ENCODE measurements at regions not wholly inside any gene's neighbourhood (a gene's known extent, or its start where the extent isn't known, plus 50 kb on each side); places are given as distances from the start of the nearest gene placed in this dataset.

GRCh38 chr1:69278923-69279322, 288.8 kb upstream of the LRRC7 start:
- DNase-seq, result no peak

DNA sequence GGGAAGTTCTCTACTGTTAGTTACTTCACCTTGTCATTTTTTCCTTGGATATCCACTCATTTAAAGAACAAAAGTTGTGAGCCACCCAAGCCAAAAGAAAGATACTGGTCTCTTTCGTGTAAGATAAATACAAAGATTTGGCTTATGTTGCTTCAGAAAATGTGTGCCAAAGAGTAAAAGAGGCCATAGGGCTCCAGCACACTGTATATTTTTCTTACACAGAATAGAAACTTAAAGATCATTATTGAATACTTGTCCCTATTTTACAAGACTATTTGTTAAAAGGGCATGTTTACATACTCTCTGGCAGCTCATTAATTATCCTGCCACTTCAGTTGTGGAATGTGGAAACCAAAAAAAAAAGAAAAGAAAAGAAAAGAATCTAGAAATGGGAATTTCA, 284.2 kb upstream of the LRRC7 start:
- DNase-seq, result no peak
- Histone ChIP-seq H3K4me1 (ENCODE audit: insufficient read depth) (no peaks in the 10 kb centered on the region), H3K9me3 (no peaks in the 10 kb centered on the region), H3K27ac (no peak overlapping the region), H3K4me3 (no peak overlapping the region), H3K36me3 (no peaks in the 10 kb centered on the region), H3K27me3 (no peaks in the 10 kb centered on the region)
- intact Hi-C loops (cut with DNase I), result no loop called here
- no peak for TF ChIP-seq CTCF (IDR thresholded peaks at IDR 0.05)
- no peak for TF ChIP-seq POLR2A (IDR thresholded peaks at IDR 0.05)
- TF ChIP-seq EP300 (IDR thresholded peaks at IDR 0.05), result no peak
- 45 to 56% (median 45%) methylated on average over 1 of the region's 1 CpG for WGBS, 3 donors

More at GRCh38 chr1:69278923-69279322, 288.8 kb upstream of the LRRC7 start:
- Histone ChIP-seq H3K36me3 (no peaks in the 10 kb centered on the region), H3K27ac (no peak overlapping the region), H3K9me3 (no peaks in the 10 kb centered on the region), H3K4me1 (ENCODE audit: insufficient read depth) (no peaks in the 10 kb centered on the region), H3K4me3 (no peak overlapping the region), H3K27me3 (no peaks in the 10 kb centered on the region)
- WGBS, 3 donors, result 88 to 98% (median 90%) methylated on average over 2 of the region's 2 CpGs
- intact Hi-C loops (cut with DNase I), result no loop called here
- TF ChIP-seq CTCF (IDR thresholded peaks at IDR 0.05) (no peak), POLR2A (IDR thresholded peaks at IDR 0.05) (no peak), EP300 (IDR thresholded peaks at IDR 0.05) (no peak)

DNA sequence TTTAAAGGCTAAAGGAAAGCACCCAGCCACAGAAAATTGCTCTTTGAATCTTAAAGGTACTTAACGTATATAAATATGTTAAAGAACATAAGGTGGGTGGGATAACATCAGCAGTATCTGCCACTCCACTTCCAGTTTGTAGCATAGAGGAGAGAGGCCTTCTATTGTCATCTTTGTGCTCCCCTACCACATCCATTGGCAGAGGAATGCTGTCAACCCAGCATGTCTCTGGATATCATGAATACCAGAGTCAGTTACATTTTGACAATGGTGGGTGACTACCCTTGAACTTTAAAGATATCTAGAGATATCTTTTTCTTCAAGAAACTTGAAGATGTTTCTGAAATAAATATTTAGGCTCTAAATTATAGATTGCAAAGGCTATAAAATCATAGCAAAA, 283.2 kb upstream of the LRRC7 start:
- Histone ChIP-seq H3K27me3 (no peaks in the 10 kb centered on the region), H3K4me3 (no peak overlapping the region), H3K36me3 (no peaks in the 10 kb centered on the region), H3K27ac (no peak overlapping the region), H3K9me3 (no peaks in the 10 kb centered on the region), H3K4me1 (ENCODE audit: insufficient read depth) (no peaks in the 10 kb centered on the region)
- TF ChIP-seq CTCF (IDR thresholded peaks at IDR 0.05), result no peak
- TF ChIP-seq EP300 (IDR thresholded peaks at IDR 0.05), result no peak
- TF ChIP-seq POLR2A (IDR thresholded peaks at IDR 0.05), result no peak
- no peak for DNase-seq
- WGBS, 3 donors, result 91 to 94% (median 91%) methylated on average over 1 of the region's 1 CpG
- intact Hi-C loops (cut with DNase I), result no loop called here

DNA sequence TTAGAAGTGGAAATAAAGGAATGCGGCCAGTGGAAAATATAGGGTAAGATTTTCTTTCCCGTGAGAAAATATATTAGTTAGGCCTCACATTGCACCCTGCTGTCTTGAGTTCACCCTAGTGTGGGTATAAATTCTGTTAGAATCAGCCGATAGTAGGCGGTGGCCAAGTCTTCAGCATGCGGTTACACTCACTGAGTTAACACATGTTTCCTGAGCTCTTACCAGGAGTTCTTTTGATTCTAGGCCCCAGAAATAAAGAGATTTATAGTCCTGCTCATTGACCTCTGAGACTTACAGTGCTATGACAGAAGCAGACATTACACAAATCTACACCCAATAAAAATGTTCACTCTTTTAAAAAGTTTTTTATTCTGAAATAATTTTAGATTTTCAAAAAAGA, 279.3 kb upstream of the LRRC7 start:
- Histone ChIP-seq H3K4me3 (no peak overlapping the region), H3K9me3 (no peaks in the 10 kb centered on the region), H3K4me1 (ENCODE audit: insufficient read depth) (no peaks in the 10 kb centered on the region), H3K27me3 (no peaks in the 10 kb centered on the region), H3K36me3 (no peaks in the 10 kb centered on the region), H3K27ac (no peak overlapping the region)
- 89 to 95% (median 91%) methylated on average over 5 of the region's 5 CpGs for WGBS, 3 donors
- no peak for TF ChIP-seq CTCF (IDR thresholded peaks at IDR 0.05)
- TF ChIP-seq EP300 (IDR thresholded peaks at IDR 0.05), result no peak
- TF ChIP-seq POLR2A (IDR thresholded peaks at IDR 0.05), result no peak
- DNase-seq, result no peak
- intact Hi-C loops (cut with DNase I), result no loop called here

- Histone ChIP-seq H3K9me3 (no peaks in the 10 kb centered on the region), H3K4me1 (ENCODE audit: insufficient read depth) (no peaks in the 10 kb centered on the region), H3K27ac (no peak overlapping the region), H3K27me3 (no peaks in the 10 kb centered on the region), H3K36me3 (no peaks in the 10 kb centered on the region), H3K4me3 (no peak overlapping the region)
- WGBS, 3 donors, result 2 to 11% (median 6%) methylated on average over 1 of the region's 1 CpG
- DNase-seq, result no peak
- intact Hi-C loops (cut with DNase I), result no loop called here
- TF ChIP-seq EP300 (IDR thresholded peaks at IDR 0.05), result no peak
- no peak for TF ChIP-seq POLR2A (IDR thresholded peaks at IDR 0.05)
- no peak for TF ChIP-seq CTCF (IDR thresholded peaks at IDR 0.05)
Observed at GRCh38 chr1:69290291-69290690, 277.4 kb upstream of the LRRC7 start.
